C4-2B (cell line): ENCODE measurements at regions not wholly inside any gene's neighbourhood (a gene's known extent, or its start where the extent isn't known, plus 50 kb on each side); places are given as distances from the start of the nearest gene placed in this dataset.

Source experiments
- ZFX ChIP-seq: fragments of 450-650 bp; IDR thresholded peaks from 2 replicates; pipeline ENCODE4 v1.6.1; 2017
- TF ChIP-seq, protein P1 (sequence below): fragments of 450-650 bp; conservative IDR thresholded peaks from 2 replicates; pipeline ENCODE4 v1.5.1; 2017; ENCODE audit warnings: mild to moderate bottlenecking

DNA sequence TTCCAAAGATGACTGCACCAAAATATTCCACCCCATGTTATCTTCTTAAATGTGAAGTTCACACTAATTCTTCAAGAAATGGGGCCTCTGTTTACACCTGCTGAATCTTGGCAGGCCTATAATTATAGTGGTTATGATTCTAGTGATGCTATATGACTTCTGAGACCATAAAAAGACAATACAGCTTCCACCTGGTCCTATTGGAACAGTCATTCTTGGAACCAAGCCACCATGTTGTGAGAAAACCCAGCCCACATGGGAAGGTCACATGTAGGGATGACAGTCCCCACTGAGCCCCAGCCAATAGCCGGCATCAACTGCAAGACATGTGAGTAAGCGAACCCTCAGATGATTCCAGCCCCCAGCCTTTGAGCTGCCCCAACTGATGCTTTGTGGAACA, 587.5 kb downstream of the MID1IP1 start:
- TF ChIP-seq, protein P1, sequence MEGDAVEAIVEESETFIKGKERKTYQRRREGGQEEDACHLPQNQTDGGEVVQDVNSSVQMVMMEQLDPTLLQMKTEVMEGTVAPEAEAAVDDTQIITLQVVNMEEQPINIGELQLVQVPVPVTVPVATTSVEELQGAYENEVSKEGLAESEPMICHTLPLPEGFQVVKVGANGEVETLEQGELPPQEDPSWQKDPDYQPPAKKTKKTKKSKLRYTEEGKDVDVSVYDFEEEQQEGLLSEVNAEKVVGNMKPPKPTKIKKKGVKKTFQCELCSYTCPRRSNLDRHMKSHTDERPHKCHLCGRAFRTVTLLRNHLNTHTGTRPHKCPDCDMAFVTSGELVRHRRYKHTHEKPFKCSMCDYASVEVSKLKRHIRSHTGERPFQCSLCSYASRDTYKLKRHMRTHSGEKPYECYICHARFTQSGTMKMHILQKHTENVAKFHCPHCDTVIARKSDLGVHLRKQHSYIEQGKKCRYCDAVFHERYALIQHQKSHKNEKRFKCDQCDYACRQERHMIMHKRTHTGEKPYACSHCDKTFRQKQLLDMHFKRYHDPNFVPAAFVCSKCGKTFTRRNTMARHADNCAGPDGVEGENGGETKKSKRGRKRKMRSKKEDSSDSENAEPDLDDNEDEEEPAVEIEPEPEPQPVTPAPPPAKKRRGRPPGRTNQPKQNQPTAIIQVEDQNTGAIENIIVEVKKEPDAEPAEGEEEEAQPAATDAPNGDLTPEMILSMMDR = no peak
- TF ChIP-seq ZFX = no peak
